ENCODE measurements at regions not wholly inside any gene's neighbourhood (a gene's known extent, or its start where the extent isn't known, plus 50 kb on each side); places are given as distances from the start of the nearest gene placed in this dataset.

- H3K79me2 ChIP-seq (ENCODE audit: insufficient read depth, low read length) = no peaks in the 10 kb centered on the region
- in situ Hi-C loops (cut with HindIII; ENCODE audit: extremely low pct_ligation_motif_present, low pct_unique_long_range_greater_than_20kb) (no loop called here), intact Hi-C loops (cut with micrococcal nuclease; ENCODE audit: unreplicated experiment) (no loop called here)
- H4K20me1 ChIP-seq (ENCODE audit: insufficient read depth, low read length) = no peaks in the 10 kb centered on the region
- no peaks in the 10 kb centered on the region for H3K4me1 ChIP-seq (ENCODE audit: insufficient read depth, low read length)
- H3K27ac ChIP-seq (ENCODE audit: extremely low read length, insufficient read depth, low read length) = no peak overlapping the region
- ATAC-seq = no peak
- no peak overlapping the region for H3K4me2 ChIP-seq (ENCODE audit: low read depth, low read length)
- no peak for DNase-seq (ENCODE audit: low spot score)
- no peaks in the 10 kb centered on the region for H3K27me3 ChIP-seq (ENCODE audit: control insufficient read depth in 1 of 2, insufficient read depth in 2 of 2, low read length in 2 of 2)
- FAIRE-seq = no peak
- H3K9ac ChIP-seq (ENCODE audit: insufficient read depth, low read depth, low read length) = no peak overlapping the region
- H3K9me3 ChIP-seq (ENCODE audit: low read length) = peaks cover 93% of the 10 kb centered on the region
- TF ChIP-seq NFAT5 (CRISPR knock-in tag; IDR thresholded peaks at IDR 0.05) = no peak
- TF ChIP-seq ZNF10 (CRISPR knock-in tag; IDR thresholded peaks at IDR 0.05; ENCODE audit: borderline replicate concordance, low read depth) = no peak
- 0 out of 2 replicates have a peak, but pooled peaks have one; percentile 19 for TF ChIP-seq CREB1 (IDR thresholded peaks at IDR 0.05)
- TF ChIP-seq CREB1 (CRISPR knock-in tag; IDR thresholded peaks at IDR 0.05) = no peak
- no peak for TF ChIP-seq SMYD3 (CRISPR knock-in tag; IDR thresholded peaks at IDR 0.05)
- TF ChIP-seq ZNF710 (CRISPR knock-in tag; IDR thresholded peaks at IDR 0.05; ENCODE audit: borderline replicate concordance) = no peak
- no peak for TF ChIP-seq HMGA1 (CRISPR knock-in tag; conservative IDR thresholded peaks at IDR 0.05)
- no peak for TF ChIP-seq FOXO1 (CRISPR knock-in tag; IDR thresholded peaks at IDR 0.05)
- no peak for TF ChIP-seq TBX3 (IDR thresholded peaks at IDR 0.05; ENCODE audit: borderline replicate concordance)
- ChIA-PET POLR2A (no interaction called here), CTCF (ENCODE audit: low intra/inter-chr PET ratio, low total read pairs) (no interaction called here)
- H3K36me3 ChIP-seq (replicated peaks in 1 of 2; ENCODE audit: control insufficient read depth in 1 of 2, insufficient read depth in 2 of 2, low read length in 2 of 2) = no peaks in the 10 kb centered on the region
- H3K4me3 ChIP-seq (replicated peaks in 1 of 3; ENCODE audit: insufficient read depth in 1 of 3, low read depth in 2 of 3, low read length in 3 of 3) = no peak overlapping the region
- no TSS peak for BruUV-seq (replicated peaks)
- H2AFZ ChIP-seq (ENCODE audit: low read length) = no peak overlapping the region
These were observed 985.7 kb downstream of the SQOR start for GRCh38 chr15:46620392-46621013.
